NCI-H2196 (cell line): ENCODE measurements at regions not wholly inside any gene's neighbourhood (a gene's known extent, or its start where the extent isn't known, plus 50 kb on each side); places are given as distances from the start of the nearest gene placed in this dataset.

Experiments
- DNase-seq: peaks from one replicate; lab custom pipeline; 2025; ENCODE audit not compliant: unreplicated experiment; lab: John Stamatoyannopoulos, UW

GRCh38 chr13:26838821-26839220 is 78.2 kb upstream of the GPR12 start:
- DNase-seq, result no peak

- no peak for DNase-seq
These were observed 77.4 kb upstream of the GPR12 start for GRCh38 chr13:26837997-26838396.

GRCh38 chr13:26837102-26837501 is 76.5 kb upstream of the GPR12 start:
- DNase-seq, result no peak

- no peak for DNase-seq
These were observed 76.0 kb upstream of the GPR12 start for GRCh38 chr13:26836626-26837025.

GRCh38 chr13:26834646-26835045 is 74.1 kb upstream of the GPR12 start:
- no peak for DNase-seq

- DNase-seq, result no peak
These were observed 70.8 kb upstream of the GPR12 start for GRCh38 chr13:26831336-26831908.

GRCh38 chr13:26829716-26830115 is 69.1 kb upstream of the GPR12 start:
- DNase-seq, result no peak

GRCh38 chr13:26824581-26824980 is 64.0 kb upstream of the GPR12 start:
- DNase-seq, result no peak

GRCh38 chr13:26822146-26822545 is 61.6 kb upstream of the GPR12 start:
- no peak for DNase-seq

- DNase-seq, result no peak
These were observed 61.1 kb upstream of the GPR12 start for GRCh38 chr13:26821672-26822071.

GRCh38 chr13:26820871-26821270 is 60.3 kb upstream of the GPR12 start:
- DNase-seq, result no peak

- DNase-seq, result no peak
These were observed 58.5 kb upstream of the GPR12 start for GRCh38 chr13:26819046-26819445.

- no peak for DNase-seq
These were observed 56.3 kb upstream of the GPR12 start for GRCh38 chr13:26816881-26817280.

- no peak for DNase-seq
These were observed 53.4 kb upstream of the GPR12 start for GRCh38 chr13:26813980-26814348.

GRCh38 chr13:26813321-26813979 is 52.9 kb upstream of the GPR12 start:
- no peak for DNase-seq

GRCh38 chr13:26811581-26811980 is 51.0 kb upstream of the GPR12 start:
- no peak for DNase-seq
